HG03175 (cell line): ENCODE measurements at regions not wholly inside any gene's neighbourhood (a gene's known extent, or its start where the extent isn't known, plus 50 kb on each side); places are given as distances from the start of the nearest gene placed in this dataset.

Source experiments
- ATAC-seq: cut with Tn5 transposase; IDR thresholded peaks from one replicate; pipeline ENCODE4 v1.9.1; 2021; ENCODE audit warnings: mild to moderate bottlenecking, moderate library complexity; ENCODE audit not compliant: unreplicated experiment

DNA sequence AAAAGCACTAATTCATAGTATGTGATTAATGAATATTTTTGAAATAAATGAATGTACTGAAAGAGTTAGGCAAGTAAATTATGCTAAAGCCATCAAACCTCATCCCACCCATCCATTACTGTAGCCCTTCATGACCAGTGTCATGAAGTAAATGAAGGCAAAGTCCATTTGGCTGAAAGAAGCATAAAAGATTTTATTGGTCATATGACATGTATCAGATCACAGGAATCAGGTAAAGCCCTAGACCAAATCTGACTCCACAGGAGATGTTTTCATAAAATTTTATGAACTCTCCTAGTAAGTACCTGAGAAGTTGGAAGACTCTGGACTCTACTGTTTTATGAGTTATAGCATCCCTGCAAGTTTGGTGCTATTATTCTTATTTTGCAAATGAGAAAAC is 213.5 kb downstream of the TMEM114 start:
- ATAC-seq, result no peak

DNA sequence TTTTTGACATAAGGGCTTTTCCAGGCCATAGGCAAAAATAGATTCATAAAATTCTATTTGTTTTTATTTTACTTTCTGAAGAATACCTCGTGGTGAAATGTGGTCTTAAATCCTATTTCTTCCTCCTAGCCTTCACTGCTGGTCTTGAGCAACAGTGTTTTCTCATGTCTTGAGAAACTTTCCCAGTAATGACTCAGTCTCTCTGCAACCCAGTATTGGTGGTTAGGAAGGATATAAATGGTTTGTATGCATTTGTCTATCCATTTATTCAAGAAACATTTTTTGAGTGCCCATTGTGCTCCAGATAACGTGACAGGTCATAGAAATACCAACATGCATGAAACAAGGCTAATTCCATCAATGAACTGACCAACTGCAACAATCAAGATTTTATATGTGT is 213.9 kb downstream of the TMEM114 start:
- no peak for ATAC-seq

GRCh38 chr16:8375232-8375587 is 215.1 kb downstream of the TMEM114 start:
- no peak for ATAC-seq

GRCh38 chr16:8374586-8375231 is 215.6 kb downstream of the TMEM114 start:
- no peak for ATAC-seq

GRCh38 chr16:8373676-8374431 is 216.5 kb downstream of the TMEM114 start:
- no peak for ATAC-seq

- no peak for ATAC-seq
These were observed 218.2 kb downstream of the TMEM114 start for GRCh38 chr16:8372141-8372540.

DNA sequence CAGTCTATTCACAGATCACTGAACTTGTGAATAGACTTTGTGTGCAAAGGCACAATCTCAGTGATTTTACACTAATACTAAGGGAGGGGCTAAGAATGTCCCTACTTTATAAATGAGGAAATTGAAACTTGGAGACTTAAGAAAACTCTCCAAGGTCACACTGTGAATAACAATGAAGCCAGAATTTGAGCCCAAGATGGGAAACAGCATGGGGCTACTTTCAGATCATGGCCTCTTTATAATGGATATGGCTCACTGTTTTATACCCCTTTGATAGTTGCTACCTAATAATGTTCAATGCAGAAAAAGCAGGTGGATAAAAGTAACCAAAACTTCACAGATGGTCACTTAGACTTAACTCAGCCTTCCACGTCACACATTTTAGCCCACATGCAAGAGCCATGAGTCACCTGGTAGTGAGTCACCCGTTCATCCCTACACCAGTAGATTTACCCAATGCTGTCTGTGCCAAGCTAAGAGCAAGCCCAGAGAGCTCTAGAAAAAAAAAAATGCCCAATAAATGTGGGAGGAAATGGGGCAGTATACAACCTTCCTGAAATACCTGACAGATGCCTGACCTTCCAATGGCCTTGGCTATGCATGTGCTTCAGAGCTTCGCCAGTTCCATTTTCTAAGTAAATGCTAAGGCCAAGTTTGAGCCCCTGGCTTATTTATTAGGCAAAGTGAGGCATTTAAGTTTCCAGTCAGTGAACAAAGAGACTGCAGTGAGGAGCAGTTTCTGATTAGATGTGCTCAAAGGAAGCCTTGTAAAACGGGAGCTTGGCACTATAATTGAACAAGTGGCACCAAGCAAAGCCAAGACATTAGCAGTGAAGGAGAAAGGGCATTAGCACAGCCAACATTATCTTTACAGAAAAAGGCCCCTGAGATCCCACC is 219.7 kb downstream of the TMEM114 start:
- ATAC-seq, result no peak

- no peak for ATAC-seq
These were observed 231.4 kb downstream of the TMEM114 start for GRCh38 chr16:8358937-8359336.

- ATAC-seq, result no peak
These were observed 234.6 kb downstream of the TMEM114 start for GRCh38 chr16:8355675-8356074.

GRCh38 chr16:8346294-8346693 is 244.0 kb downstream of the TMEM114 start:
- ATAC-seq, result no peak

DNA sequence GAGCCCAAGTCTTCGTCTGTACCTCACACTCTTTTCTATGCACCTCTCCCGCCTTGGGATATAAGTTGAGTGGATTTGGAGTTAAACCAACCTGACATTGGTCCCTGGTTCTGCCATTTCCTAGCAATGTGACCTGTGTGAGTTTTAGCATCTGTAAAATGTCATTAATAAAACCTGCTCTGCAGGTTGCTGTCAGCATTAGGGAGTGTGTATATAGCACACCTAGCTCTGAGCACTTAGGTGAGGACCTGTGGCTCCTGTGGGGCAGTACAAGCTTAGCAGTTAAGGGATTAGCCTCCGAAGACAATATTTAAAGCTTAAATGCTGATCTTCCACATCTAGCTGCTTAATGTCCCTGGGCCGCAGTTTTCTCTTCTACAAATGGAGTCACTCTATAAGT is 248.0 kb downstream of the TMEM114 start:
- ATAC-seq, result no peak

GRCh38 chr16:8330761-8331160 is 259.6 kb downstream of the TMEM114 start:
- no peak for ATAC-seq

- ATAC-seq, result no peak
These were observed 264.1 kb downstream of the TMEM114 start for GRCh38 chr16:8326232-8326631.

DNA sequence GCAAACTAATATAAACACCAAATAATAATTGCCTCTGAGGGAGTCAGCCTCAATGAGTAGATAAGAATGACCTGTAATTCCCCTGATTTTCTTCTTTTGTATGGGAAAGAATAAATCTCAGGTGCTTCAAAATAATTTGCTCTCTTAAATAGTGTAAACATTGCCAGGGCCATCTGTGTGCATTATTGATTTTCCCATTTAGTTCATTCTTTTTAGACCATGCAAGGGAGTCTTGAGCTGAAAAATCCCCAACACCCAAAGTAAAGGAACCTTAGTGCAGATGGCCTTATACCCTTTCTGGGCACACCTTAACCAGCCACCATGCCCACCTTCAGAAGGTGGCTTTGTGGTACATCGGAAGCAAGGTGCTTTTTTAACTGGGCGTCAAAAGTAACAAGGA is 267.2 kb downstream of the TMEM114 start:
- ATAC-seq, result no peak

GRCh38 chr16:8320131-8320530 is 270.2 kb downstream of the TMEM114 start:
- ATAC-seq, result no peak

- no peak for ATAC-seq
These were observed 279.5 kb downstream of the TMEM114 start for GRCh38 chr16:8310816-8311215.

DNA sequence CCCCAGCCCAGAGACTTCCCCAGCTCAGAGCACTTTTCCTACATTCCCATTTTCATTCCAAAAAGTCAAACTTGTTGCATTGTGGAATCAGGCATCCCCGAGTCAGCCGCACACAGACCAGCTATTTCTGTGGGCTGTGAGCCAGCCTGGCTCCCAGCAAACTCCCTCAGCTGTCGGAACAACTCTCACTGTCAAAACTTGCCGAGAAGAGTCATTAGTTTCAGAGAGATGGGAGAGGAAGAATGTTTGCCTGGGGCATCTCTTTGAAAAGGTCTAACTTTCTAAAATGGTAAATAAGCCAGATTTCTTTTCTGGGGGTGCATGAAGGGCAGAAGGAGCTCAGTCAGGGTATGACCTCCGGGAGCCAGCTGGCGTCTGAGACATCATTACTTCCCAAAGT is 280.0 kb downstream of the TMEM114 start:
- no peak for ATAC-seq

DNA sequence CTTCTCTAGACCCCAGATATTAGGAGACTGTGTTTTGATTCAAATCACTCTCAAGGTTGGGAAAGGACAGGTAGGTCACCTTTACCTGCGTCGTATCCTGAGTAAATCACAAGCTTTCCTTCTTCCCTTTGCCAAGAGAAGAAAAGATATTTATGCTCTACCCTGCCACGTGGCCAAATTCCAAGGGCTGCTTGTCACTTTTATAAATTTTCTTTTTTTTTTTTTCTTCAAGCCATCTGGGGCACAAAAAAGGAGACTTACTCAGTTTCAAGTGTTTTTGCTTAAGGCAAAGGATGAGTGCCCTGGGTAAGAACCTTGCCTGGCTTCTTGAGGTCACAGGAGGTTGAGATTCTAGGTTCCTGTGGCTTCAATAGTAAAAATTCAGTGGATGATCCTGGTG is 285.1 kb downstream of the TMEM114 start:
- ATAC-seq, result no peak

DNA sequence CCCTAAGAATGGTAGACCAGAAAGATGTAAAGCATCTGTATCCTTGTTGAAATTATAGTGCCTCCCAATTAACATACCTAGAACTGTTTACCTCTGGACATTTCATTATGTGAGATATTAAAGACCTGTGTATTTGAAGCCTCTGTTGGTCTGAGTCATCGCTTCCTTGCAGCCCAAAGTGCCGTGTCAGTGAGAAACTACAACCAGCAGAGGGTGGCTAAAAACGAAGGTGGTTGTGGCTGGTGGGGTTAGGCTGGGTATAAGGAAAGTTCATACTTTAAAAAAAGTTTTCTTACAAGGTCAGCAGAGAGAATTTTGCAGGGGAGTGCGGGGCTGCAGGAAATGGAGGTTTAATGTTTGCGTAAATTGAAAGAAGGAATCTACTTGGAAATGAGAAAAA is 290.7 kb downstream of the TMEM114 start:
- no peak for ATAC-seq

DNA sequence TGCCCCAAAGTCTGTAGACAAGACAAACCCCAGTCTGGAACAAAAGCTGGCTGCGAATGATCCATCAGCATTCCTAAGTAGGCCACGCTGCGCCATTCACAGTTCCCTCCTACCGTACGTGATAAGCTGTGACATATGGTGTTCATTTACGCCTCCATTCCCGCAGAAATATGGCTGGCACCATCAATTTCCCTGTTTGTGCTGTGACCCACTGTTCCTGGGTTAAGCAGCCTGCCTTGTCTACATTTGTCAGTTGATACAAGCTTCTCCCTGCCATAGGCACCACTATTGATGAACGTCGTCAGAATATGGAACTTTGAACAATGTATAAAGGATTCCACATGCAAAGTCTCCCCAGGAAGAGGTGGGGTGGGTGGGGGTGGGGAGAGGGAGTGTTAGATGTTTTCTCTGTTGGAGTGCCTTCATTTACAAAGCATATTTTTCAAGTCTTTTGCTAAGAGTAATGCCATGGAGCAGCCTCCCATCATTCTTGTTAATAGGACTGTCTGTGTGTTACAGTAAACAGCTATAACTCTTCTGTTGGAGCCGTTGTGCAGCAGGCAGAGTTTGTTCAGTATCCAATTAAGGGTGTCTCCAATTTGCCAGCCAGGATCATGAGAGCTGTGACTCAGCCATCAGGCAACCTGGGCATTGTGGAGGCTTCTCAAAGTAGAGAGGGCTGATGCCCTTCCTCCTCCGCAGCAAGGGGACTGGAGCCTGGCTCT is 294.6 kb downstream of the TMEM114 start:
- ATAC-seq, result no peak

- ATAC-seq, result no peak
These were observed 296.9 kb downstream of the TMEM114 start for GRCh38 chr16:8293413-8293812.
